ENCODE measurements at regions not wholly inside any gene's neighbourhood (a gene's known extent, or its start where the extent isn't known, plus 50 kb on each side); places are given as distances from the start of the nearest gene placed in this dataset.
"Not testable (repeated sequence)": the region's sequence is repeated elsewhere in the genome, so short reads cannot be mapped to it uniquely, and the experiment has no call there.

DNA sequence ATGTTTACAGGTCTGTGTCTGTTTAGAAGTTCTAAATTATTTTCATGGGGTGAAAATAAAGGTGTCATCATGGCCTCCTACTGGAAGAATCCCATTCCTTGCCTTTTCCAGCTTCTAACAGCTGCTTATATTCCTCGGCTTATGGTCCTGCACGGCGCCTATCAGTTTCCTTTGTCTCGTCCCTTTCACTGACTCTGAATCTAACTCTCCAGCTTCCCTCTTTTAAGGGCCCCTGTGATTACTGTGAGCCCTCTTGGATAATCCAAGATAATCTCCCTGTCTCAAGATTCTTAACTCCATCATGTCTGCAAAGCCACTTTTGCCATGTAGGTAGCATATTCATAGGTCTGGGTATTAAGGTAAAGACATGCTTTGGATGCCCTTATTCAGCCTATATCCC is 441.0 kb upstream of the ERCC4 start:
- no peak for DNase-seq

DNA sequence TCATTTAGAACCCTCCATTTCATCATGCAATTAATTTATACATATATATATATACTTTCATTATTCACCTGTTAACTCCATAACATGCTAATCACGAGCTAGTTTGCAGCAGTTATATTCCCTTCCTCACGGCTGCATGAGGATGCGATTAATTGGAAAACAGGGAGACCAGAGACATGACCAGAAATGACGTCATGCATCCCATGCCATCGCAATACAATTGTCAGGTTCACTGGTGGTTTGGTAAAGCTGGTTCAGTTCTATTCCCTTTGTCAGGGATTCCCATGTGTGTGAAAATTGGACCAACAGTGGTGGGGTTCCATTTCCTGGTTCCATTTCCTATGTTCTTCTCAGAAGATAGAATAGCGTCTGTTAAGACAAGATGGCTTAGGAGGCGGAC is 440.4 kb upstream of the ERCC4 start:
- no peak for DNase-seq

GRCh38 chr16:13480801-13481200 is 439.2 kb upstream of the ERCC4 start:
- DNase-seq = no peak

DNA sequence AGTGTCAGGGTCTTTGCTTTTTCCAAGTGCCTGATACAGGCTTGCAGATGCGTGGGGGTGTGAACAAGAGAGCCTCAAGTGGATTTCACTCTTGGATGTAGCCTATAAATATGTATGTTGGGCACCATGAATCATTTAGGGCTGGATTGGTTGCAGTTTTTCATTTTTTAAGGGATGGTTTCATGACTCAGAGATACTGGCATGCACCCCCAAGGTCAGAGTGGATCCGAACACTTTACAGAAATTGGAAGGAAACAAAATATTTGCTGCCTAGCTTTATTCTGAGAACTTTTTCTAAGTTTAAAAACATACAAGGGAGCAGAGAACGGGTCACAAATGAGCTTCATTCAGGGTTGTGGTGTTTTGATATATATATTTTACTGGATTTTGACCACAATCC is 436.8 kb upstream of the ERCC4 start:
- DNase-seq = no peak

GRCh38 chr16:13489416-13489815 is 430.5 kb upstream of the ERCC4 start:
- not testable (repeated sequence) for DNase-seq

DNA sequence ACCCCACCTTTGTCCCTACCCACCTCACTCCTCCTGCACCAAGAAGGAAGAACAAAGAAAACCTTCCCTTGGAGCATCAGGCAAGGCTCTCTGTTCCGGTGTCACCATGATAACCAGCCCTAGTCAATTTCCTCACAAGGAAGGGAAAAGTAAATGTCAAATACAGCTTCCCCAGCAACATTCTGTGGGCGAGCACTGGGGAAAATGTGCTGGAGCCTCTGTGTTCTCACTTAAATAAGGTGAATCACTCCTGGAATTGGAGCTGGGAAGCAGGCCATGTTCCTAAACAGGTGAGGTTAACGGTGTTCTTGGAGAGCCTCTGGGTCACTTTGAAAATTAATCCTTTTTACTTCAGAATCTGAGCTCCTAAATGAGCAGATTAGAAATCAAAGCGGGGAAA is 427.9 kb upstream of the ERCC4 start:
- DNase-seq = no peak

GRCh38 chr16:13503960-13504635 is 415.9 kb upstream of the ERCC4 start:
- no peak for DNase-seq

DNA sequence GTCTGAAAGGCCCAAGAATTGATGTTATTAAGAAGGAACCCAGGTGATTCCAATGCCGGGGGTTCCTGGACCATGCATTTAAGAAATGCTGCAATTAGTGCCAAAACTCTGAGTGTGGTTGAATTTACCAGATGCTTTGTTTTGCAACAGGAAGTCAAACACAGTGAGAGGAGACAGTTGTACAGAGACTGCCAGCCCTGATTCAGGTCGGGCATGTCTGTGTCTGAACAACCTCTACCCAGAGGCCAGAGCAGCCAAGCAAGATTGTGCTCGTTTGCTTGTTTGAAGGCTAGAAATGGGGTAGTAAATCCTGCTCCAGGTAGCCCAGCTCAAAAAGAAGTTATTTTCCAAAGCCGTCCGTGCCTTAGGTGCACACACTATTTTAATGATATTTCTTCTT is 412.4 kb upstream of the ERCC4 start:
- no peak for DNase-seq

DNA sequence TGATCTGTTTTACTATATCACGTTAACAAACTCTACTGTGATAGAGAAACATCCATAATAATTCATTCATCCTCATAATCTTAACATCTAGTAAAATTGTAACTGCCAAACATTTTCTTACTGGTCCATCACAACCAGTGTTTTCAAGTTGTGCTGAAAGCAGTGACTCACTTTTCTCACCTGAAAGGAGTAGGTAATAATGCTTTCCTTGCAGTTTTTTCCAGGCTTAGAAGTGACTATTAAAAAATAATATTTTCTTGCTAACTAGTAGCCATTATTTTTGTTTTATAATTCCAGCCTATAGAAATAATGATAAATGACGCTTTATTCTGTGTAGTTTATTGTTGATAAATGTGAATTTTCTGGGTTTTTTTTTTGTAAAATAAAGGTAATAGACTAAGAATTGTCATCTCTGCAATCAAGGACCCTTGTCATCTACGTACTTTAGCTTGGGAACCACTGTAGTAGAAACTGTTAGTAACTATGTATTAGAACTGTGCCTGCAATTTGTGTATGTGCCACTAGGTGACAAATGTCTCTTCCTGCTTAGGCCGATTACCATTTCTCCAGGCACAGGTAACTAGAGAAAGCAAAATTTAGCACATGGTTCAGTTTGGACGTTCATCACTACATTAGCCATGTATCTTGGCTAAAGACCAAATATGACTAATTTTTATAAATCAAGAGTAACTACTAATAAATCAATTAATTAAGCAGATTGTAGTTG is 409.4 kb upstream of the ERCC4 start:
- no peak for DNase-seq

DNA sequence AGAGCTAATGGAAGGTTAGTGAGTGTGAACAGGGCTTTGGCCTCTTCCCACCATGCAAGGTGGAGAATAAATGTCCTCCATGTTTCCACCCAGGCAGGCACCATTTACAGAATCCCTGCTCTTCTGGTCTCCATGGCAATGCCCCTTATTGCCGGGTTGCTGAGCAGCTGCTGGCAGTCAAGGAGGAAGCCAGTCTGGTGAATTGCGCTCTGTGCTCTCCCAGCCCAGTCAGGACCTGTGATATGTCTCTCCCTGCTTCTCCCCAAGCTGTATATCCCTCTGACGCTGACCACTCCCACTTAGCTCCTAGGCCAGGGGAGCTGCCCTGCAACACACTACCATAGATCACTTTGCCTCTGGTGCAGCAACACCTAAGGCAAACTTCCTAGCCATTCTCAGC is 402.1 kb upstream of the ERCC4 start:
- no peak for DNase-seq

DNA sequence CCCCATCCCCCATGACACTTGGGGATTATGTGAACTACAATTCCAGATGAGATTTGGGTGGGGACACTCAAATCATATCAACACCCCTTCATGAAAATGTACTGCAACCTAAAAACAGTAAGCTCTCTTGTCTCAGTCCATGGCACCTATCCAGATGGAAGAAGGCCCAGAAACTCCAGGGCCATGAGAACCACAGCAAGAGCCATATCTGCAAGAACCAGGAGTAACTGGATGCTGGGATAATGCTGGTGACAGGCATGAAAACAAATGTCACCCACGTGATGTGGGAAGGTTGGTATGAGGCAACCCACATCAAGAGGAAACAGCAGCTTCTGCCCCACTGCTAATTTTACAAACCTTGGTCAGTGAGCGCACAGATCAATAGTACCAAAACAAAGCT is 400.1 kb upstream of the ERCC4 start:
- DNase-seq = no peak

- DNase-seq = no peak
Measured at GRCh38 chr16:13521356-13521755, 398.6 kb upstream of the ERCC4 start.

- DNase-seq = no peak
Measured at GRCh38 chr16:13527332-13527731, 392.6 kb upstream of the ERCC4 start.

DNA sequence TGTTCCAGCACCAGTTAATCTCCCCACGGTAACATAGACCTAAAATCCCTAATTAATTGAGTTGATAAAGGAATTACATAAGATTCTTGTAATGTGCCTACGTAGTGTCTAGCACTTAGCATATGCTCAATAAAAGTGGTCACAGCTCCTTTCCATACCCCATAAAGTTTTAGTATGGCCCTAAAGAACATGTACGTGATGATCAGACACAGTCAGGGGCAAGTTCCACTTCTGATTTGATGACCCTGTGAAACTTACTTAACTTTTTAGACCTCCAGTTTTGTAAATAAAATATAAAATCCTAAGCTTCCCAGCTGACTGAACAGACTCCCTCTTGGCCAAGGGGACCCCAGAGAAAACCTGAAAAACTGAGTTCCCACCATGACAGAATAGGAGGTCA is 391.3 kb upstream of the ERCC4 start:
- no peak for DNase-seq

DNA sequence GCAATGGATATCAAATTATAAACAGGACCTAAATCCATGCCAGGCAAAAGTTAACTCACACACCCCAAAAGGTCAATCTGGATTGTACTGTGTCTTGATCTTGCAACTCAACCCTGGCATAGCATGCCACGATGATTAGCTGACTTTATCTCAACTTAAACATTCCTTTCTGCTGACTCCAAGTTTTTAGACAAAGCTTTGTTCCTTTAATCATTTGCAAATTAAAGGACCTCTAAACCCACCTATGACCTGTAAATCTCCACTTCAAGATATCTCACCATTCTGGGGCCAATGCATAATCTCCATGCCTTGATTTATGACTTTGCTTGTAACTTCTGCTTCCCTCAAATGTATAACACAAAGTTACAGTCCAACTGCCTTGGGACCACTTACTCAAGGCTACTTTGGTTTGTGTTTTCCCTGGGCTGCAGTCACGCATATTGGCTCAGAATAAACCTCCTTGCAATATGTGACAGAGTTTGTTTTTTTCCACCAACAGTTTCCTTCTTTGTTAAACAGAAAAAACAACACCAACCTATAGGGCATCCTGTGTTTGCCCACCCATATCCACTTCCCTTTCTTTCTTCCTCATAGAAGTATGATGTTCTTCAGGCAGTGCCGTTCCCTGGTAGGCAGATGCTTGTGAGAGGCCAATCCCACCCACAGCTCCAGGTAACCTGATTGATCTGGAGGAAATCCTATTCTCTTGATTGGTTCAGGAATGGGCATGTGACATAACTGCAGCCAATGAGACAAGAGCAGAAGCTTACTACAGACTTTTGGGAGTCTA is 390.6 kb upstream of the ERCC4 start:
- no peak for DNase-seq

GRCh38 chr16:13540771-13541170 is 379.2 kb upstream of the ERCC4 start:
- no peak for DNase-seq

DNA sequence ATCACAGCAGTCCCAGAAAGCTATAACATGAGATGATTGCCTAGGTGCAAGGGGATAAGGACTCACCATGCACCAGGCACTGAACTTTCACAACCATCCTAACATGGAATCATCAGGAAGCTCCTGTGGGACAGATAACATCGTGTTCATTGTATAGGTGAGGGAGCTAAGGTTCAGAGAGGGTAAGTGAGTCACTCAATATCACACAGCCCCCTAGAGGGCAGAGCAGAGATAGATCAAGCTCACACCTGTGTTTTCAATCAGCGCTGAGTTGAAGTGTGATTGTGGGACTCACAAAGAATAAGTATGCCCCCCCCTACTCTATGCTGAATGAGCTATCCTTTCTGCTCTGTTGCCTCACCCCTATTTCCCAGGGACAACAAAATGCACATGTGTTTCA is 377.7 kb upstream of the ERCC4 start:
- DNase-seq = no peak

GRCh38 chr16:13543850-13544249 is 376.1 kb upstream of the ERCC4 start:
- no peak for DNase-seq

GRCh38 chr16:13545271-13545670 is 374.7 kb upstream of the ERCC4 start:
- DNase-seq = no peak

DNA sequence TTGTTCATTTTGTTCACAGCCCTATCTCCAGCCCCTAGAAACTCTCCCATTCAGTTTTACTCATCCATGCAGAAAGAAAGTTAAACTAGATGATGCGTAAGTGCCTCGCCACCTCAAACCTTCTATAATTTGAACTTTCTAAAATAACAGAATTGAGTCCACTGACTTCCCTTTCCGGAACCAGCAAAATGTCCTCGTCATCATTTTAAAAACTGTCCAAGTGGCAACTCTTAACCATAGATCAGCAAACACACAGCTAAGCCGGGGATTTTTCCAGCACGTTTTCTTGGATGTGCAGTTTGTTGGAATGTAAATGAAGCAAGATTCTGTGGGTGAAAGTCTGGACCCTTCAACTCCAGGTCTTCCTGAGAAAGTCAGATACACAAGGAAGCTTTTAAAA is 369.7 kb upstream of the ERCC4 start:
- DNase-seq = no peak

GRCh38 chr16:13552062-13552959 is 367.6 kb upstream of the ERCC4 start:
- no peak for DNase-seq

- no peak for DNase-seq
Measured at GRCh38 chr16:13552960-13553257, 367.0 kb upstream of the ERCC4 start.

DNA sequence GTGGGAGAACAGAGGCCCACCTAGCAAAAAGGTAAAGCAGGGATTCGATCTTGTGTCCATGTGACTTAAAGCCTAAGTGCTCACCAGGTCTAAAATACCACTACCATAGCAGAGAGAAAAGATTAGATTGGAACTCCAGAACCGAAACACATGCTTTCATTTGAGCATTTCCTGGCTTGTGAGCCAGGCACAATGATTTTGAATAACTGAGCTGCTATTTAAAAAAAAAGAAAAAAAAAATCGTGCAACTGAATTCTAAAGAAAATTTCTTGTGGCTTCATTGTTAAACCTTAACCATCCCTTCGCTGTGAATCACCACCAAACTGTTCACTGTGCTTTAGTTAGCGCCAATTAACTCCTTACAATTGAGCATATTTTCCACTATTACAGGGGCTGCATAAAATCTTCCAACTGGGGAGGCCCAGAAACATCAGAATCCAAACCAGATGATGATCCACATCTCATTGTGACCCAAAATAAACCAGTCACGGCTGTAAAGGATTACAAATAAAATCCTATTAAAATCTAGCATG is 366.4 kb upstream of the ERCC4 start:
- DNase-seq = no peak
